Karpas-422 (cell line): ENCODE measurements at regions not wholly inside any gene's neighbourhood (a gene's known extent, or its start where the extent isn't known, plus 50 kb on each side); places are given as distances from the start of the nearest gene placed in this dataset.
"Not testable (repeated sequence)": the region's sequence is repeated elsewhere in the genome, so short reads cannot be mapped to it uniquely, and the experiment has no call there.

Experiments used
- DNase-seq: peaks from one replicate; pipeline ENCODE4 v3.0.0-alpha.2; 2015
- H2AFZ ChIP-seq: fragments of 200-600 bp; sonication (generic); 2 replicates; pipeline ENCODE4 v1.6.1; 2014; ENCODE audit warnings: antibody characterized with exemption, low read length, mixed read lengths
- H3K27ac ChIP-seq: fragments of 200-600 bp; sonication (generic); 2 replicates; pipeline ENCODE4 v1.5.1; 2014; ENCODE audit warnings: mild to moderate bottlenecking, low read length, moderate library complexity
- H3K27me3 ChIP-seq: fragments of 200-600 bp; sonication (generic); 2 replicates; pipeline ENCODE4 v1.6.1; 2014; ENCODE audit warnings: low read length, mixed read lengths
- H3K36me3 ChIP-seq: fragments of 200-600 bp; sonication (generic); 2 replicates; pipeline ENCODE4 v1.6.1; 2014; ENCODE audit warnings: low read length, mixed read lengths; ENCODE audit not compliant: insufficient read depth
- H3K4me1 ChIP-seq: fragments of 200-600 bp; sonication (generic); 2 replicates; pipeline ENCODE4 v1.6.1; 2014; ENCODE audit warnings: mild to moderate bottlenecking, low read length, mixed read lengths
- H3K4me2 ChIP-seq: fragments of 200-600 bp; sonication (generic); 2 replicates; pipeline ENCODE4 v1.6.1; 2014; ENCODE audit warnings: low read length, low read depth, mild to moderate bottlenecking; ENCODE audit not compliant: poor library complexity, severe bottlenecking
- H3K4me3 ChIP-seq: fragments of 200-600 bp; sonication (generic); 2 replicates; pipeline ENCODE4 v1.5.1; 2014; ENCODE audit warnings: mild to moderate bottlenecking, antibody characterized with exemption, low read length, mixed read lengths
- H3K79me2 ChIP-seq: fragments of 200-600 bp; sonication (generic); 2 replicates; pipeline ENCODE4 v1.6.1; 2014; ENCODE audit warnings: mild to moderate bottlenecking, low read length, mixed read lengths
- H3K9ac ChIP-seq: fragments of 200-600 bp; sonication (generic); 2 replicates; pipeline ENCODE4 v1.6.0; 2014; ENCODE audit warnings: low read length
- H3K9me2 ChIP-seq: fragments of 200-600 bp; sonication (generic), shearing (Covaris generic); replicated peaks from 2 replicates; pipeline ENCODE4 v1.6.0; 2014; ENCODE audit warnings: mild to moderate bottlenecking, low read length, moderate library complexity; ENCODE audit not compliant: insufficient read depth
- H3K9me3 ChIP-seq: fragments of 300-700, 200-600 bp; sonication (generic); 2 replicates; pipeline ENCODE4 v1.6.1; 2014; ENCODE audit warnings: low read length, mixed read lengths
- H4K20me1 ChIP-seq: fragments of 200-600 bp; sonication (generic); 2 replicates; pipeline ENCODE4 v1.6.1; 2014; ENCODE audit warnings: mild to moderate bottlenecking, antibody characterized with exemption, low read length, low read depth; ENCODE audit not compliant: insufficient read depth

- H3K4me2 ChIP-seq, H4K20me1 ChIP-seq, DNase-seq, H3K4me3 ChIP-seq, H3K9ac ChIP-seq, H3K79me2 ChIP-seq, H3K27ac ChIP-seq, H3K9me2 ChIP-seq, H2AFZ ChIP-seq, H3K27me3 ChIP-seq, H3K4me1 ChIP-seq, H3K36me3 ChIP-seq, H3K9me3 ChIP-seq: not testable (repeated sequence)
Measured at GRCh38 chr4:131734321-131734720, 1414.8 kb upstream of the PCDH10 start.

- H3K27me3 ChIP-seq, H3K36me3 ChIP-seq, H3K9ac ChIP-seq, H3K27ac ChIP-seq, H3K9me3 ChIP-seq, H3K79me2 ChIP-seq, DNase-seq, H4K20me1 ChIP-seq, H2AFZ ChIP-seq, H3K4me2 ChIP-seq, H3K4me1 ChIP-seq, H3K9me2 ChIP-seq, H3K4me3 ChIP-seq: not testable (repeated sequence)
Measured at GRCh38 chr4:131734851-131735385, 1414.2 kb upstream of the PCDH10 start.

GRCh38 chr4:131738991-131739390 lies 1410.1 kb upstream of the PCDH10 start:
- not testable (repeated sequence) for H3K36me3 ChIP-seq, H4K20me1 ChIP-seq, H3K27me3 ChIP-seq, H3K27ac ChIP-seq, H2AFZ ChIP-seq, DNase-seq, H3K4me1 ChIP-seq, H3K9me3 ChIP-seq, H3K79me2 ChIP-seq, H3K4me3 ChIP-seq, H3K4me2 ChIP-seq, H3K9me2 ChIP-seq, H3K9ac ChIP-seq

- not testable (repeated sequence) for H3K9ac ChIP-seq, H3K27me3 ChIP-seq, H3K79me2 ChIP-seq, H3K9me2 ChIP-seq, H3K4me1 ChIP-seq, H3K9me3 ChIP-seq, H3K27ac ChIP-seq, H4K20me1 ChIP-seq, H3K36me3 ChIP-seq, H2AFZ ChIP-seq, H3K4me3 ChIP-seq, H3K4me2 ChIP-seq, DNase-seq
Measured at GRCh38 chr4:131741836-131742235, 1407.3 kb upstream of the PCDH10 start.

DNA sequence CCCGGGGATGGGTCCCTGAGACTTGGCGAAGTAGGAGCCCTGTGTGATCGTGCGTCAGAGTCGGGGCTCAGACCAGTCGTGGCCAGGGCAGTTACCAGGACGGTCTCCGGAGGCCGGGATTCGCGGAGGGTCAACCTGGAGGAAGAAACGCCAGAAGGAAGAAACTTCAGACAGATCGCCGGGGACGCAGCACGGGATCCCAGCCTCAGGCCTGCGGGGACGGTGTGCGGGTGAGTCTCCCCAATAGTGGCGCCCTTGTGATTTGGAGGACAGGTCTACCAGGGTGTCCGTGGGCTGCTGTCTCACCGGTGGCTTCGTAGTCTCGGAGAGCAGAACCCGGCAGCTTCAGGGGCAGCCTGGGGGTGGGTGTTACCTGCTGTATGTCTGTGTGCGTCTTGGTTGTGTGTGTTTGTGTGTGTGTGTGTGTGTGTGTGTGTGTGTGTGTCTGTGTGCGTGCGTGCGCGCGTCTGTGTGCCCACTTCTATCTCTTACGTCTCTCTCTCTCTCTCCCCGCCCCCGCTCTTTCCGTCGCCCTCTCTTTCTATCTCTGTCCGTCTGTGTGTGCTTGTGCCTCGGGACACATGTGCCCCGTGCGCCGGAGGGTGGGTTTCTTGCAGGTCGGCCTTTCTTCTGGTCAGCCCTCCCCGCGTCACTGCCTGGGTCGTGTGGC lies 1406.4 kb upstream of the PCDH10 start:
- not testable (repeated sequence) for H3K9me2 ChIP-seq, H3K36me3 ChIP-seq, H3K9me3 ChIP-seq, H3K4me1 ChIP-seq, DNase-seq, H3K4me2 ChIP-seq, H2AFZ ChIP-seq, H3K9ac ChIP-seq, H3K4me3 ChIP-seq, H3K27me3 ChIP-seq, H4K20me1 ChIP-seq, H3K27ac ChIP-seq, H3K79me2 ChIP-seq

GRCh38 chr4:131743348-131743747 lies 1405.7 kb upstream of the PCDH10 start:
- H4K20me1 ChIP-seq, H3K27me3 ChIP-seq, H3K9ac ChIP-seq, H3K4me1 ChIP-seq, H3K79me2 ChIP-seq, H3K27ac ChIP-seq, H3K36me3 ChIP-seq, H3K9me2 ChIP-seq, DNase-seq, H3K4me2 ChIP-seq, H3K4me3 ChIP-seq, H2AFZ ChIP-seq, H3K9me3 ChIP-seq: not testable (repeated sequence)

DNA sequence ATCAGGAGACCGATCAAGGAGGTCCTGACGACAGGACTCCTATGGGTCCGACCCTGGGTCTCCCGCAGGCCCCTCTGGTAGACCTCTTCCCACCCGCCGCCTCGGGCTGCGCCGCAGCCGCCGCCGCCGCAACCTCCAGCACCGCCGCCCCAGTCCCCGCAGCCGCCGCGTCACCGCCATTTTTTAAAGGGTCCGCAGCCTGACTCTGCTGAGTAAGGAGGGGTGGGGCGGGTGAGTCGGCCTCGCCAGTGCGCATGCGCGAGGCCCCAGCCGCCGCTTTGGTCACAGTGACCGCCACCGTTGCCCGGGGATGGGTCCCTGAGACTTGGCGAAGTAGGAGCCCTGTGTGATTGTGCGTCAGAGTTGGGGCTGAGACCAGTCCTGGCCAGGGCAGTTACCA lies 1401.9 kb upstream of the PCDH10 start:
- not testable (repeated sequence) for H3K9ac ChIP-seq, DNase-seq, H3K4me2 ChIP-seq, H3K9me2 ChIP-seq, H4K20me1 ChIP-seq, H3K79me2 ChIP-seq, H3K27me3 ChIP-seq, H3K27ac ChIP-seq, H2AFZ ChIP-seq, H3K9me3 ChIP-seq, H3K36me3 ChIP-seq, H3K4me1 ChIP-seq, H3K4me3 ChIP-seq

DNA sequence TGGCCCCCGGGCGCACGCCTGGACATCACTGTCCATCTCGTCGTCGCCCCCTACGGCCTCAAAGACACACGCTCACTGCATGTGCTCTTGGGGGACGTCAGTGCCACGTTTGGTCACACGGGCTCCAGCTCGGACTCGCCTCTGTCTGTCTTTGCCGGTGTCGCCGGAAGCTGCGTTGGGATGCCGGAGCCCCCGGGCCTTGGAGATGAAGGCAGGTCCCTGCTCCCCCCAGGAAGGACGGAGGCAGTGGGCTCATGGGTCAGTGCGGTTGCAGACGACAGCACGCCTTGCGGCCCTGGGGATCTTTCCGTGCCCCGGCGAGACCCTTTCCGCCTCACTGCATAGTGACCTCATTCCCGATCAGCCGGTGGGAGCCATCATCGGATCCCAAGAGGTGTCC lies 1399.9 kb upstream of the PCDH10 start:
- H3K9me2 ChIP-seq, DNase-seq, H3K4me1 ChIP-seq, H3K9ac ChIP-seq, H3K4me3 ChIP-seq, H4K20me1 ChIP-seq, H3K27me3 ChIP-seq, H3K4me2 ChIP-seq, H2AFZ ChIP-seq, H3K36me3 ChIP-seq, H3K27ac ChIP-seq, H3K79me2 ChIP-seq, H3K9me3 ChIP-seq: not testable (repeated sequence)

GRCh38 chr4:131750006-131750405 lies 1399.1 kb upstream of the PCDH10 start:
- not testable (repeated sequence) for H3K79me2 ChIP-seq, H3K9me2 ChIP-seq, H3K4me1 ChIP-seq, H3K4me2 ChIP-seq, H3K9me3 ChIP-seq, H4K20me1 ChIP-seq, H3K9ac ChIP-seq, H3K36me3 ChIP-seq, H3K27ac ChIP-seq, DNase-seq, H3K27me3 ChIP-seq, H3K4me3 ChIP-seq, H2AFZ ChIP-seq
